ENCODE measurements at regions not wholly inside any gene's neighbourhood (a gene's known extent, or its start where the extent isn't known, plus 50 kb on each side); places are given as distances from the start of the nearest gene placed in this dataset.

GRCh38 chr9:32072570-32072969 lies 311.9 kb upstream of the ACO1 start:
- WGBS (ENCODE audit: low lambda C conversion rate), result 98% methylated on average over 2 of the region's 2 CpGs
- no peak for FAIRE-seq

GRCh38 chr9:32092031-32092430 lies 292.4 kb upstream of the ACO1 start:
- no peaks in the 10 kb centered on the region for H3K79me2 ChIP-seq (ENCODE audit: insufficient read depth, low read length)
- H3K9me3 ChIP-seq (ENCODE audit: low read length), result no peaks in the 10 kb centered on the region
- H3K4me1 ChIP-seq (ENCODE audit: insufficient read depth, low read length), result no peaks in the 10 kb centered on the region
- ChIA-PET POLR2A (no interaction called here), CTCF (ENCODE audit: low intra/inter-chr PET ratio, low total read pairs) (no interaction called here)
- no peak overlapping the region for H3K27ac ChIP-seq (ENCODE audit: extremely low read length, insufficient read depth, low read length)
- H3K9ac ChIP-seq (ENCODE audit: insufficient read depth, low read depth, low read length), result no peak overlapping the region
- ATAC-seq (no peak), FAIRE-seq (no peak), DNase-seq (ENCODE audit: low spot score) (no peak)
- H3K4me2 ChIP-seq (ENCODE audit: low read depth, low read length), result no peak overlapping the region
- no peaks in the 10 kb centered on the region for H3K36me3 ChIP-seq (replicated peaks in 1 of 2; ENCODE audit: control insufficient read depth in 1 of 2, insufficient read depth in 2 of 2, low read length in 2 of 2)
- H4K20me1 ChIP-seq (ENCODE audit: insufficient read depth, low read length), result no peaks in the 10 kb centered on the region
- in situ Hi-C loops (cut with HindIII; ENCODE audit: extremely low pct_ligation_motif_present, low pct_unique_long_range_greater_than_20kb), result no loop called here
- intact Hi-C loops (cut with micrococcal nuclease; ENCODE audit: unreplicated experiment), result no loop called here
- H3K4me3 ChIP-seq (replicated peaks in 1 of 3; ENCODE audit: insufficient read depth in 1 of 3, low read depth in 2 of 3, low read length in 3 of 3), result no peak overlapping the region
- no peak overlapping the region for H2AFZ ChIP-seq (ENCODE audit: low read length)
- WGBS (ENCODE audit: low lambda C conversion rate), result 96% methylated on average over 1 of the region's 1 CpG
- H3K27me3 ChIP-seq (ENCODE audit: control insufficient read depth in 1 of 2, insufficient read depth in 2 of 2, low read length in 2 of 2), result no peaks in the 10 kb centered on the region
- BruUV-seq (replicated peaks), result no TSS peak
- TF ChIP-seq NRL (CRISPR knock-in tag; IDR thresholded peaks at IDR 0.05; ENCODE audit: borderline replicate concordance), result no peak
- no peak for TF ChIP-seq SCMH1 (CRISPR knock-in tag; IDR thresholded peaks at IDR 0.05; ENCODE audit: borderline replicate concordance)
- no peak for TF ChIP-seq ASH2L (IDR thresholded peaks at IDR 0.05; ENCODE audit: insufficient read length, low read depth, low read length)
- no peak for TF ChIP-seq KDM4B (CRISPR knock-in tag; IDR thresholded peaks at IDR 0.05)
- no peak for TF ChIP-seq ZNF513 (CRISPR knock-in tag; conservative IDR thresholded peaks at IDR 0.05)
- no peak for TF ChIP-seq DMTF1 (CRISPR knock-in tag; IDR thresholded peaks at IDR 0.05)
- no peak for TF ChIP-seq CBFB (CRISPR knock-in tag; IDR thresholded peaks at IDR 0.05)
- no peak for TF ChIP-seq NFKB2 (CRISPR knock-in tag; IDR thresholded peaks at IDR 0.05; ENCODE audit: borderline replicate concordance)
- TF ChIP-seq SETDB1 (CRISPR knock-in tag; IDR thresholded peaks at IDR 0.05; ENCODE audit: borderline replicate concordance), result no peak
- TF ChIP-seq SOX5 (CRISPR knock-in tag; IDR thresholded peaks at IDR 0.05; ENCODE audit: borderline replicate concordance), result no peak
- TF ChIP-seq ZNF33A (CRISPR knock-in tag; IDR thresholded peaks at IDR 0.05; ENCODE audit: borderline replicate concordance), result no peak
- TF ChIP-seq RBAK (CRISPR knock-in tag; IDR thresholded peaks at IDR 0.05), result no peak
- no peak for TF ChIP-seq NFIC (IDR thresholded peaks at IDR 0.05; ENCODE audit: low read length)
- no peak for TF ChIP-seq SKI (IDR thresholded peaks at IDR 0.05; ENCODE audit: partially characterized antibody)
- no peak for TF ChIP-seq MAX (IDR thresholded peaks at IDR 0.05)
- no peak for TF ChIP-seq MBNL3 (CRISPR knock-in tag; conservative IDR thresholded peaks at IDR 0.05)
- no peak for TF ChIP-seq RXRB (CRISPR knock-in tag; IDR thresholded peaks at IDR 0.05; ENCODE audit: borderline replicate concordance)

More at GRCh38 chr9:32072570-32072969, 311.9 kb upstream of the ACO1 start:
- Histone ChIP-seq H4K20me1 (ENCODE audit: insufficient read depth, low read length) (no peaks in the 10 kb centered on the region), H2AFZ (ENCODE audit: low read length) (no peak overlapping the region), H3K9me3 (ENCODE audit: low read length) (no peaks in the 10 kb centered on the region), H3K79me2 (ENCODE audit: insufficient read depth, low read length) (no peaks in the 10 kb centered on the region), H3K4me2 (ENCODE audit: low read depth, low read length) (no peak overlapping the region), H3K4me3 (replicated peaks in 1 of 3; ENCODE audit: insufficient read depth in 1 of 3, low read depth in 2 of 3, low read length in 3 of 3) (no peak overlapping the region), H3K9ac (ENCODE audit: insufficient read depth, low read depth, low read length) (no peak overlapping the region), H3K36me3 (replicated peaks in 1 of 2; ENCODE audit: control insufficient read depth in 1 of 2, insufficient read depth in 2 of 2, low read length in 2 of 2) (peaks cover 0 to 3% of the 10 kb centered on the region in 2 experiments; a peak in 1 of 5 replicates), H3K4me1 (ENCODE audit: insufficient read depth, low read length) (no peaks in the 10 kb centered on the region), H3K27me3 (ENCODE audit: control insufficient read depth in 1 of 2, insufficient read depth in 2 of 2, low read length in 2 of 2) (no peaks in the 10 kb centered on the region), H3K27ac (ENCODE audit: extremely low read length, insufficient read depth, low read length) (no peak overlapping the region)
- in situ Hi-C loops (cut with HindIII; ENCODE audit: extremely low pct_ligation_motif_present, low pct_unique_long_range_greater_than_20kb), result no loop called here
- no TSS peak for BruUV-seq (replicated peaks)
- intact Hi-C loops (cut with micrococcal nuclease; ENCODE audit: unreplicated experiment), result no loop called here
- no peak for ATAC-seq
- TF ChIP-seq ZNF652 (CRISPR knock-in tag; IDR thresholded peaks at IDR 0.05; ENCODE audit: borderline replicate concordance, low read depth), result no peak
- CTCF ChIA-PET (ENCODE audit: low intra/inter-chr PET ratio, low total read pairs), result no interaction called here
- DNase-seq (ENCODE audit: low spot score), result no peak
- POLR2A ChIA-PET, result no interaction called here
